ENCODE measurements at regions not wholly inside any gene's neighbourhood (a gene's known extent, or its start where the extent isn't known, plus 50 kb on each side); places are given as distances from the start of the nearest gene placed in this dataset.

GRCh38 chr3:68483041-68483440 lies 449.3 kb downstream of the TAFA4 start (continued):
- no peak for TF ChIP-seq YY1 (IDR thresholded peaks at IDR 0.05; ENCODE audit: low read depth, low read length)

- Histone ChIP-seq H3K18ac (ENCODE audit: extremely low read depth, low read length) (no peak overlapping the region), H3K23me2 (ENCODE audit: low read depth, low read length) (no peaks in the 10 kb centered on the region), H3K4me1 (replicated peaks in 1 of 4; ENCODE audit: control insufficient read depth in 3 of 4, insufficient read depth in 4 of 4, low read length in 3 of 4) (peaks cover 0 to 3% (median 0%) of the 10 kb centered on the region in 4 experiments; a peak in 2 of 7 replicates), H4K8ac (ENCODE audit: extremely low read depth, insufficient read depth, low read length) (no peak overlapping the region), H3K27me3 (replicated peaks in 1 of 4; ENCODE audit: control insufficient read depth in 3 of 4, extremely low read depth in 1 of 4, insufficient read depth in 3 of 4, low read length in 3 of 4) (no peaks in the 10 kb centered on the region), H2BK15ac (ENCODE audit: low read length) (no peak overlapping the region), H3K9me3 (ENCODE audit: insufficient read depth in 2 of 2, low read depth in 1 of 2, low read length in 1 of 2) (no peaks in the 10 kb centered on the region), H2AK5ac (ENCODE audit: low read depth, low read length) (no peak overlapping the region), H3K9ac (replicated peaks in 1 of 4; ENCODE audit: extremely low read depth in 1 of 4, low read depth in 3 of 4, low read length in 3 of 4) (no peak overlapping the region), H2BK120ac (replicated peaks; ENCODE audit: low read depth, low read length) (no peak overlapping the region), H3K56ac (replicated peaks; ENCODE audit: insufficient read length, low read depth, low read length) (no peak overlapping the region), H3K4me2 (ENCODE audit: insufficient read depth in 1 of 2, low read depth in 2 of 2, low read length in 2 of 2) (no peak overlapping the region), H3K36me3 (ENCODE audit: control insufficient read depth in 2 of 4, insufficient read depth in 4 of 4, low read length in 3 of 4) (no peaks in the 10 kb centered on the region), H3K4ac (replicated peaks; ENCODE audit: insufficient read length, low read depth, low read length) (no peak overlapping the region), H2BK12ac (ENCODE audit: low read depth, low read length) (no peak overlapping the region), H3K14ac (ENCODE audit: insufficient read length) (no peak overlapping the region), H4K5ac (ENCODE audit: insufficient read length, low read depth, low read length) (no peak overlapping the region), H4K91ac (replicated peaks; ENCODE audit: insufficient read length, low read length) (no peak overlapping the region), H3K27ac (ENCODE audit: low read depth, low read length) (no peak overlapping the region), H2BK20ac (ENCODE audit: low read length) (no peak overlapping the region), H2AFZ (ENCODE audit: low read length) (no peak overlapping the region), H4K20me1 (replicated peaks in 1 of 2; ENCODE audit: control insufficient read depth in 1 of 2, insufficient read depth in 2 of 2, low read length in 2 of 2) (no peaks in the 10 kb centered on the region), H3K79me1 (ENCODE audit: low read depth, low read length) (no peaks in the 10 kb centered on the region), H3K23ac (ENCODE audit: insufficient read length) (no peak overlapping the region), H3K4me3 (ENCODE audit: extremely low read depth in 1 of 4, insufficient read depth in 2 of 4, low read depth in 3 of 4, low read length in 4 of 4) (no peak overlapping the region), H3K79me2 (ENCODE audit: control insufficient read depth in 1 of 2, insufficient read depth in 2 of 2, low read length in 2 of 2) (no peaks in the 10 kb centered on the region), H2BK5ac (ENCODE audit: low read depth, low read length) (no peak overlapping the region)
- CTCF ChIA-PET (ENCODE audit: partially characterized antibody) = interaction anchor here (0.9 to 1.9 kb wide), 3 partner anchors 10 to 395 kb away, joined by 3 to 4 read pairs (median 3); no protein-coding TSS in a partner anchor
- WGBS, 2 experiments (ENCODE audit: extremely low coverage in 1 of 2, insufficient coverage in 1 of 2, insufficient read length in 1 of 2, insufficient replicate concordance in 2 of 2, low coverage in 1 of 2, low lambda C conversion rate in 2 of 2, missing lambda C conversion rate in 1 of 2) = 71% methylated on average over 2 of the region's 2 CpGs; no CpG with 5 or more reads in 1 of the 2 experiments
- DNase-seq (ENCODE audit: low read depth in 1 of 2, low spot score in 2 of 2) (no peak), FAIRE-seq (no peak)
- POLR2A ChIA-PET (ENCODE audit: partially characterized antibody) = no interaction called here
- TF ChIP-seq NANOG (IDR thresholded peaks at IDR 0.05; ENCODE audit: insufficient read depth, low read depth, low read length, poor library complexity, severe bottlenecking) = no peak
- no peak for TF ChIP-seq POU5F1 (IDR thresholded peaks at IDR 0.05; ENCODE audit: low read depth, low read length)
- TF ChIP-seq RBBP5 (IDR thresholded peaks at IDR 0.05; ENCODE audit: borderline replicate concordance, low read depth, low read length) = no peak
These were observed 449.8 kb downstream of the TAFA4 start for GRCh38 chr3:68482565-68482964.
